IMR-90 (cell line): ENCODE measurements at regions not wholly inside any gene's neighbourhood (a gene's known extent, or its start where the extent isn't known, plus 50 kb on each side); places are given as distances from the start of the nearest gene placed in this dataset.

Source experiments
- ATAC-seq: fragments of 200-7000 bp; cut with Tn5 transposase; 2 replicates; pipeline ENCODE4 v1.9.1; 2020; ENCODE audit warnings: low read depth, mild to moderate bottlenecking, moderate library complexity
- BruUV-seq: library from RNA; stranded (reverse); fragments of 400-500 nt; replicated peaks from 2 replicates; lab custom pipeline; 2021; lab: Mats Ljungman, UMichigan
- CTCF ChIA-PET: fragments of 300-600 bp; formaldehyde crosslinking; extraction: SDS; loops from one replicate; lab custom pipeline; 2021; ENCODE audit warnings: antibody characterized with exemption; lab: Yijun Ruan, JAX
- POLR2A ChIA-PET: fragments of 300-600 bp; sonication (Branson Sonifier 250); formaldehyde crosslinking; loops from one replicate; lab custom pipeline; 2022; ENCODE audit warnings: antibody characterized with exemption; ENCODE audit not compliant: unreplicated experiment; lab: Charles Lee
- DNase-seq: peaks from one replicate; pipeline ENCODE4 v3.0.0; 2013
- H2AFZ ChIP-seq: replicated peaks from 2 replicates; pipeline ENCODE3; 2013; ENCODE audit warnings: low read length, mild to moderate bottlenecking; ENCODE audit not compliant: poor library complexity
- H2AK5ac ChIP-seq: 2 replicates; pipeline ENCODE4 v1.6.1; 2013; ENCODE audit warnings: low read depth, low read length, inconsistent platforms
- H2AK9ac ChIP-seq: replicated peaks from 2 replicates; pipeline ENCODE3; 2013; ENCODE audit warnings: mild to moderate bottlenecking, low read depth, low read length, moderate library complexity; ENCODE audit not compliant: poor library complexity
- H2BK120ac ChIP-seq: 2 replicates; pipeline ENCODE4 v1.6.1; 2013; ENCODE audit warnings: low read depth, low read length, inconsistent platforms
- H2BK15ac ChIP-seq: 3 replicates; pipeline ENCODE4 v1.6.1; 2013; ENCODE audit warnings: low read depth, low read length, inconsistent platforms
- H2BK20ac ChIP-seq: 2 replicates; pipeline ENCODE4 v1.6.1; 2013; ENCODE audit warnings: low read depth, mild to moderate bottlenecking, inconsistent platforms, low read length, moderate library complexity
- H2BK5ac ChIP-seq: 2 replicates; pipeline ENCODE4 v1.6.1; 2013; ENCODE audit warnings: mild to moderate bottlenecking, low read depth, low read length, inconsistent platforms; ENCODE audit not compliant: poor library complexity, severe bottlenecking
- H3K14ac ChIP-seq: replicated peaks from 2 replicates; pipeline ENCODE4 v1.6.1; 2013; ENCODE audit warnings: low read depth, low read length, inconsistent platforms
- H3K18ac ChIP-seq: 2 replicates; pipeline ENCODE4 v1.6.1; 2013; ENCODE audit warnings: low read depth, low read length, control low read depth
- H3K23ac ChIP-seq: 2 replicates; pipeline ENCODE4 v1.6.1; 2013; ENCODE audit warnings: low read depth, low read length, inconsistent platforms
- H3K27ac ChIP-seq: 2 replicates; pipeline ENCODE4 v1.5.1; 2013; ENCODE audit warnings: mild to moderate bottlenecking, control low read depth, low read length; ENCODE audit not compliant: insufficient read depth
- H3K27me3 ChIP-seq: 2 replicates; pipeline ENCODE4 v1.6.1; 2013; ENCODE audit warnings: low read length; ENCODE audit not compliant: control insufficient read depth, insufficient read depth
- H3K36me3 ChIP-seq: 2 replicates; pipeline ENCODE4 v1.6.1; 2013; ENCODE audit warnings: low read length, mixed read lengths; ENCODE audit not compliant: control insufficient read depth, insufficient read depth
- H3K4ac ChIP-seq: 2 replicates; pipeline ENCODE4 v1.6.1; 2013; ENCODE audit warnings: low read depth, low read length, inconsistent platforms
- H3K4me1 ChIP-seq: 2 replicates; pipeline ENCODE4 v1.6.1; 2013; ENCODE audit warnings: low read length, mixed read lengths; ENCODE audit not compliant: control insufficient read depth, insufficient read depth
- H3K4me2 ChIP-seq: 2 replicates; pipeline ENCODE4 v1.6.1; 2013; ENCODE audit warnings: low read depth, mild to moderate bottlenecking, control low read depth, low read length, moderate library complexity
- H3K4me3 ChIP-seq: 2 replicates; pipeline ENCODE4 v1.5.1; 2013; ENCODE audit warnings: low read depth, mild to moderate bottlenecking, control low read depth, low read length, moderate library complexity; ENCODE audit not compliant: insufficient read depth
- H3K56ac ChIP-seq: 2 replicates; pipeline ENCODE4 v1.6.1; 2013; ENCODE audit warnings: low read length, inconsistent platforms; ENCODE audit not compliant: insufficient read depth; ENCODE audit errors: extremely low read depth
- H3K79me1 ChIP-seq, 2 experiments: 2 replicates each; pipeline ENCODE4 v1.6.1; 2013; ENCODE audit warnings: low read length in 2 of 2, inconsistent platforms in 1 of 2, low read depth in 1 of 2
- H3K9ac ChIP-seq: 2 replicates; pipeline ENCODE4 v1.6.1; 2013; ENCODE audit warnings: low read depth, low read length, control low read depth
- H3K9me1 ChIP-seq: 2 replicates; pipeline ENCODE4 v1.6.1; 2013; ENCODE audit warnings: low read length, inconsistent platforms; ENCODE audit not compliant: insufficient read depth
- H3K9me3 ChIP-seq: 2 replicates; pipeline ENCODE4 v1.6.1; 2013; ENCODE audit warnings: low read length; ENCODE audit not compliant: control insufficient read depth, insufficient read depth
- H4K20me1 ChIP-seq: 2 replicates; pipeline ENCODE4 v1.6.1; 2013; ENCODE audit warnings: low read length, inconsistent platforms; ENCODE audit not compliant: insufficient read depth
- H4K5ac ChIP-seq: 2 replicates; pipeline ENCODE4 v1.6.1; 2013; ENCODE audit warnings: mild to moderate bottlenecking, low read depth, low read length, control low read depth
- H4K8ac ChIP-seq, 2 experiments: 2 replicates each; pipeline ENCODE4 v1.6.1; 2013; ENCODE audit warnings: low read depth in 2 of 2, low read length in 2 of 2, control low read depth in 1 of 2, inconsistent platforms in 1 of 2
- H4K91ac ChIP-seq: 2 replicates; pipeline ENCODE4 v1.6.1; 2013; ENCODE audit warnings: low read depth, low read length, inconsistent platforms; ENCODE audit not compliant: insufficient read depth
- BHLHE40 ChIP-seq: fragments of 150-350 bp; IDR thresholded peaks from 2 replicates; pipeline ENCODE4 v1.6.1; 2016; ENCODE audit warnings: mild to moderate bottlenecking, low read depth, low read length
- CEBPB ChIP-seq: IDR thresholded peaks from 2 replicates; pipeline ENCODE4 v1.6.1; 2012; ENCODE audit warnings: low read depth, low read length, improper control_type of control experiment
- CHD1 ChIP-seq: IDR thresholded peaks from 2 replicates; pipeline ENCODE4 v1.6.1; 2012; ENCODE audit warnings: low read depth, low read length, improper control_type of control experiment
- CTCF ChIP-seq: conservative IDR thresholded peaks from 2 replicates; pipeline ENCODE4 v1.5.1; 2012; ENCODE audit warnings: mild to moderate bottlenecking, low read depth, low read length, improper control_type of control experiment
- ELK1 ChIP-seq: fragments of 150-350 bp; IDR thresholded peaks from 2 replicates; pipeline ENCODE4 v1.6.1; 2016; ENCODE audit warnings: low read depth, mild to moderate bottlenecking, low read length, moderate library complexity, borderline replicate concordance
- FOS ChIP-seq: fragments of 150-350 bp; IDR thresholded peaks from 2 replicates; pipeline ENCODE4 v1.6.1; 2016; ENCODE audit warnings: low read depth, low read length
- MAFK ChIP-seq: IDR thresholded peaks from 2 replicates; pipeline ENCODE4 v1.6.1; 2012; ENCODE audit warnings: low read depth, low read length, improper control_type of control experiment
- MAZ ChIP-seq: IDR thresholded peaks from 2 replicates; pipeline ENCODE4 v1.6.1; 2012; ENCODE audit warnings: low read depth, mild to moderate bottlenecking, low read length, improper control_type of control experiment, moderate library complexity, borderline replicate concordance
- MXI1 ChIP-seq: IDR thresholded peaks from 2 replicates; pipeline ENCODE4 v1.6.1; 2012; ENCODE audit warnings: low read depth, mild to moderate bottlenecking, low read length, moderate library complexity, borderline replicate concordance
- NFE2L2 ChIP-seq: fragments of 150-350 bp; IDR thresholded peaks from 2 replicates; pipeline ENCODE4 v1.6.1; 2016; ENCODE audit warnings: low read depth, mild to moderate bottlenecking, low read length
- POLR2A ChIP-seq: IDR thresholded peaks from 2 replicates; pipeline ENCODE4 v1.6.1; 2012; ENCODE audit warnings: mild to moderate bottlenecking, low read depth, low read length
- RAD21 ChIP-seq: IDR thresholded peaks from 2 replicates; pipeline ENCODE4 v1.6.1; 2012; ENCODE audit warnings: low read length, improper control_type of control experiment
- RCOR1 ChIP-seq: IDR thresholded peaks from 2 replicates; pipeline ENCODE4 v1.6.1; 2012; ENCODE audit warnings: mild to moderate bottlenecking, low read length, improper control_type of control experiment; ENCODE audit not compliant: insufficient replicate concordance
- RFX5 ChIP-seq: IDR thresholded peaks from 2 replicates; pipeline ENCODE4 v1.8.0; 2012; ENCODE audit warnings: low read depth, mild to moderate bottlenecking, low read length, moderate library complexity
- SMC3 ChIP-seq: fragments of 150-350 bp; IDR thresholded peaks from 2 replicates; pipeline ENCODE4 v1.6.1; 2016; ENCODE audit warnings: low read depth, mild to moderate bottlenecking, antibody characterized with exemption, low read length, moderate library complexity
- USF2 ChIP-seq: fragments of 150-350 bp; IDR thresholded peaks from 2 replicates; pipeline ENCODE4 v1.6.1; 2017; ENCODE audit warnings: mild to moderate bottlenecking, antibody characterized with exemption, low read length, low read depth
- WGBS, 2 experiments: methylation state at CpG; one replicate each; pipeline versions ENCODE4 v1.1.5 to v1.1.7; 2013; ENCODE audit warnings: missing lambda C conversion rate in 2 of 2; ENCODE audit not compliant: insufficient read length in 1 of 2; ENCODE audit errors: extremely low coverage in 2 of 2; 5-methylcytosine and 5-hydroxymethylcytosine counted together
- dilution Hi-C: fragments of 300-500 bp; cut with HindIII; formaldehyde crosslinking; loops from one replicate; pipeline ENCODE4 v1.14.3; 2018; ENCODE audit warnings: low sequenced_read_pairs; ENCODE audit not compliant: unreplicated experiment
- in situ Hi-C: fragments of 300-500 bp; cut with MboI; formaldehyde crosslinking; loops from 3 replicates; pipeline ENCODE4 v1.14.3; 2019; ENCODE audit warnings: low sequenced_read_pairs, inconsistent platforms, mixed read lengths
- intact Hi-C: fragments of 100-400 bp; cut with micrococcal nuclease; formaldehyde crosslinking; loops from 2 replicates; pipeline ENCODE4 v1.10.0; 2022

- POLR2A ChIA-PET: no interaction called here
- peaks cover 27 to 71% of the 10 kb centered on the region in 2 experiments for H3K79me1 ChIP-seq
- H3K9me3 ChIP-seq: no peaks in the 10 kb centered on the region
- dilution Hi-C loops: no loop called here
- peaks cover 24% of the 10 kb centered on the region for H3K9me1 ChIP-seq
- peaks cover 64% of the 10 kb centered on the region for H4K20me1 ChIP-seq
- H3K56ac ChIP-seq: no peak overlapping the region
- no peak overlapping the region for H3K23ac ChIP-seq
- H3K14ac ChIP-seq: no peak overlapping the region
- ATAC-seq (no peak), DNase-seq (no peak)
- no peak overlapping the region for H3K4ac ChIP-seq
- H4K8ac ChIP-seq: no peak overlapping the region
- WGBS, 2 experiments: no CpG with 5 or more reads among the region's 3 CpGs
- H4K91ac ChIP-seq: no peak overlapping the region
- no TSS peak for BruUV-seq
- in situ Hi-C loops: no loop called here
- peaks cover 7% of the 10 kb centered on the region for H3K4me1 ChIP-seq
- H3K4me3 ChIP-seq: no peak overlapping the region
- no peak overlapping the region for H3K27ac ChIP-seq
- no peak overlapping the region for H2AK9ac ChIP-seq
- H3K9ac ChIP-seq: no peak overlapping the region
- H2BK20ac ChIP-seq: no peak overlapping the region
- no peak overlapping the region for H3K4me2 ChIP-seq
- no peak overlapping the region for H3K18ac ChIP-seq
- no peak overlapping the region for H2AFZ ChIP-seq
- CTCF ChIA-PET: no interaction called here
- no peak overlapping the region for H2BK120ac ChIP-seq
- TF ChIP-seq MAFK: no peak
- TF ChIP-seq NFE2L2: no peak
- TF ChIP-seq USF2: no peak
- no peak for TF ChIP-seq RFX5
- no peak for TF ChIP-seq CHD1
- TF ChIP-seq FOS: no peak
- TF ChIP-seq BHLHE40: no peak
- TF ChIP-seq POLR2A: no peak
- no peak for TF ChIP-seq MAZ
- no peak for TF ChIP-seq CTCF
- no peak for TF ChIP-seq MXI1
- no peak for TF ChIP-seq CEBPB
- TF ChIP-seq ELK1: no peak
- TF ChIP-seq RAD21: no peak
- TF ChIP-seq RCOR1: no peak
- no peak for TF ChIP-seq SMC3
- no peak overlapping the region for H4K5ac ChIP-seq
- no peak overlapping the region for H2AK5ac ChIP-seq
- H2BK5ac ChIP-seq: no peak overlapping the region
- H3K36me3 ChIP-seq: no peaks in the 10 kb centered on the region
- H3K27me3 ChIP-seq: no peaks in the 10 kb centered on the region
- no peak overlapping the region for H2BK15ac ChIP-seq
- intact Hi-C loops: no loop called here
Measured at GRCh38 chr22:42192547-42192946, 61.9 kb upstream of the CYP2D6 start.
